ENCODE measurements at regions not wholly inside any gene's neighbourhood (a gene's known extent, or its start where the extent isn't known, plus 50 kb on each side); places are given as distances from the start of the nearest gene placed in this dataset.

- TF ChIP-seq CTBP2 (IDR thresholded peaks at IDR 0.05; ENCODE audit: borderline replicate concordance, insufficient read depth, insufficient read length, low read length), result no peak
- no peak for TF ChIP-seq EGR1 (IDR thresholded peaks at IDR 0.05; ENCODE audit: borderline replicate concordance, low read depth, low read length)
- TF ChIP-seq JUND (IDR thresholded peaks at IDR 0.05; ENCODE audit: low read length), result no peak
Measured at GRCh38 chr6:71106276-71106675, 149.4 kb upstream of the B3GAT2 start (continued).
